GM12891 (cell line): ENCODE measurements at regions not wholly inside any gene's neighbourhood (a gene's known extent, or its start where the extent isn't known, plus 50 kb on each side); places are given as distances from the start of the nearest gene placed in this dataset.

ENCODE experiments used
- POLR2A ChIP-seq: IDR thresholded peaks from 2 replicates; pipeline ENCODE4 v1.6.1; 2011; ENCODE audit warnings: low read depth, low read length, control low read depth
- POLR2AphosphoS5 ChIP-seq: IDR thresholded peaks from 2 replicates; pipeline ENCODE4 v1.6.1; 2011; ENCODE audit warnings: low read depth, low read length, control low read depth
- POU2F2 ChIP-seq: IDR thresholded peaks from 2 replicates; pipeline ENCODE4 v1.6.1; 2011; ENCODE audit warnings: low read depth, mild to moderate bottlenecking, control low read depth, low read length, moderate library complexity
- TAF1 ChIP-seq: IDR thresholded peaks from 2 replicates; pipeline ENCODE4 v1.6.1; 2011; ENCODE audit warnings: low read depth, low read length, control low read depth

- TF ChIP-seq POLR2A (no peak), POU2F2 (no peak), POLR2AphosphoS5 (no peak), TAF1 (no peak)
Observed at GRCh38 chr4:26061248-26061986, 147.4 kb downstream of the SMIM20 start.
